Activated CD4-positive, alpha-beta T cell treated with anti-CD3 and anti-CD28 coated beads, Interleukin-10, Interleukin-2, amounts not matched to agents 100 ng/mL and 50 ng/mL, durations not matched to agents 16 hours and 8 hours (primary cell): ENCODE measurements at regions not wholly inside any gene's neighbourhood (a gene's known extent, or its start where the extent isn't known, plus 50 kb on each side); places are given as distances from the start of the nearest gene placed in this dataset.
"Not testable (repeated sequence)": the region's sequence is repeated elsewhere in the genome, so short reads cannot be mapped to it uniquely, and the experiment has no call there.

Source experiments
- DNase-seq: peaks from one replicate; pipeline ENCODE4 v3.0.0-alpha.2; 2020

GRCh38 chr5:111859031-111859430 lies 102.0 kb upstream of the NREP start:
- no peak for DNase-seq

- DNase-seq, result no peak
Observed at GRCh38 chr5:111857623-111858022, 100.6 kb upstream of the NREP start.

- no peak for DNase-seq
Observed at GRCh38 chr5:111856876-111857466, 100.0 kb upstream of the NREP start.

GRCh38 chr5:111855356-111855755 lies 98.4 kb upstream of the NREP start:
- no peak for DNase-seq

GRCh38 chr5:111854186-111854585 lies 97.2 kb upstream of the NREP start:
- no peak for DNase-seq

- DNase-seq, result no peak
Observed at GRCh38 chr5:111853748-111854147, 96.8 kb upstream of the NREP start.

GRCh38 chr5:111851631-111852548 lies 94.9 kb upstream of the NREP start:
- no peak for DNase-seq

- DNase-seq, result no peak
Observed at GRCh38 chr5:111848476-111848875, 91.5 kb upstream of the NREP start.

- no peak for DNase-seq
Observed at GRCh38 chr5:111847052-111847925, 90.3 kb upstream of the NREP start.

- no peak for DNase-seq
Observed at GRCh38 chr5:111840036-111840674, 83.2 kb upstream of the NREP start.

- no peak for DNase-seq
Observed at GRCh38 chr5:111839438-111839837, 82.4 kb upstream of the NREP start.

GRCh38 chr5:111836426-111836825 lies 79.4 kb upstream of the NREP start:
- no peak for DNase-seq

GRCh38 chr5:111834926-111835599 lies 78.1 kb upstream of the NREP start:
- DNase-seq, result no peak

GRCh38 chr5:111830333-111830732 lies 73.3 kb upstream of the NREP start:
- DNase-seq, result no peak

GRCh38 chr5:111829701-111830100 lies 72.7 kb upstream of the NREP start:
- DNase-seq, result no peak

- no peak for DNase-seq
Observed at GRCh38 chr5:111826064-111826463, 69.1 kb upstream of the NREP start.

- no peak for DNase-seq
Observed at GRCh38 chr5:111820072-111820471, 63.1 kb upstream of the NREP start.

- DNase-seq, result not testable (repeated sequence)
Observed at GRCh38 chr5:111819028-111819427, 62.0 kb upstream of the NREP start.

- DNase-seq, result no peak
Observed at GRCh38 chr5:111813537-111813936, 56.5 kb upstream of the NREP start.

- DNase-seq, result no peak
Observed at GRCh38 chr5:111810112-111810511, 53.1 kb upstream of the NREP start.
